Inflammatory macrophage (primary cell): ENCODE measurements at regions not wholly inside any gene's neighbourhood (a gene's known extent, or its start where the extent isn't known, plus 50 kb on each side); places are given as distances from the start of the nearest gene placed in this dataset.

Experiments
- DNase-seq, 2 donors: peaks; one replicate each; pipeline ENCODE4 v3.0.0-alpha.2; 2020 to 2022

DNA sequence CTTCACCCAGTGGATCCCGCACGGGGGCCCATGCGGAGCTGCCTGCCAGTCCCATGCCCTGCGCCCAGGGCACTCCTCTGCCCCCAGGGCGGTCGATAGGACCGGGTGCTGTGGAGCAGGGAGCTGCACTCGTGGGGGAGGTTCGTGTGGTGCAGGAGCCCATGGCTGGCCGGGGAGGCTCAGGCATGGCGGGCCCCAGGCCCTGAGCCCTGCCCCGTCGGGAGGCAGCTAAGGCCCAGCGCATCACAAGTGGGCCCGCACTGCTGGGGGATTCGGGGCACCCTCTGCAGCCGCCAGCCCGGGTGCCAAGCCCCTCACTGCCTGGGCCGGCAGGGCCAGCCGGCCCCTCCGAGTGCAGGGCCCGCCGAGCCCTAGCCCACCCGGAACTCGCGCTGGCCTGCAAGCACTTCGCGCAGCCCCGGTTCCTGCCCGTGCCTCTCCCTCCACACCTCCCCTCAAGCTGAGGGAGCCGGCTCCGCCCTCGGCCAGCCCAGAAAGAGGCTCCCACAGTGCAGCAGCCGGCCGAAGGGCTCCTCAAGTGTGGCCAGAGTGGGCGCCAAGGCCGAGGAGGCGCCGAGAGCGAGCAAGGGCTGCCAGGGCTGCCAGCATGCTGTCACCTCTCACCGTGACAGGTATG lies 221.1 kb upstream of the RORB start:
- no peak for DNase-seq

DNA sequence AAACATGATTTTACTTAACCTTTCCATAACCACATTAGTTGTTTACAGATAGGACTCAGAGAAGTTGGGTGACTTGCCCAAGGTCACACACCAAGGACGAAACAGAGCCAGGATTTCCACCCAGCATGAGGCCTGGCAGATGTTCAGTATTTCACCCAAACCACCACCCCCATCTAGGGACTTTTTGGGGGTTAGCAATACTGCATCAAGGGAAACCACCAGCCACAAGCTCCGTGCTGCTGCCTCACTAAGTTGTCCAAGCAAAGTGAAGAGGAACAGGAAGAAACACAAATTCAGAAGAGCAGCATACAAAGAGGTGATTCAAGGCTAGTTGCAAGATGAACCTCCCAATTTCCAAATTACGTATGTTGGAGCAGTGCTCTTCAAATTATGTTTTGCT lies 219.6 kb upstream of the RORB start:
- no peak for DNase-seq

DNA sequence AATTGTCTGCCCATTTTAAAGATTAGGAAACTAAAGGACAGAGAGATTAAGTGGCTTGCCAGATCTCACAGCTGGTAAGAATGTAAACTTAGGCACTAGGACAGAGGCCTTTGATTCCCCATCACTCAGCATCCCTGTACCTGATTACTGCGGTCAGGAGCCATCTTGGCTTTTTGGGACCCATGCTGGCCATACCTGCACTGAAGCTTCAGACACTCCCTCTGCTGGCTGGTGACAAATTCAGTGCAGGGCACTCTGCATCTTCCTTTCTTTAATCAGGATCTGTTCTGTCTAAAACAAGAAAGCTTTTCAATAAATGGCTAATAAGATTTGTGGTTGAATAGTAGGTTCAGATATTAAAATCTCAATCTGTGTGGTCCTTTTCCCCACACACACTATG lies 215.5 kb upstream of the RORB start:
- no peak for DNase-seq

DNA sequence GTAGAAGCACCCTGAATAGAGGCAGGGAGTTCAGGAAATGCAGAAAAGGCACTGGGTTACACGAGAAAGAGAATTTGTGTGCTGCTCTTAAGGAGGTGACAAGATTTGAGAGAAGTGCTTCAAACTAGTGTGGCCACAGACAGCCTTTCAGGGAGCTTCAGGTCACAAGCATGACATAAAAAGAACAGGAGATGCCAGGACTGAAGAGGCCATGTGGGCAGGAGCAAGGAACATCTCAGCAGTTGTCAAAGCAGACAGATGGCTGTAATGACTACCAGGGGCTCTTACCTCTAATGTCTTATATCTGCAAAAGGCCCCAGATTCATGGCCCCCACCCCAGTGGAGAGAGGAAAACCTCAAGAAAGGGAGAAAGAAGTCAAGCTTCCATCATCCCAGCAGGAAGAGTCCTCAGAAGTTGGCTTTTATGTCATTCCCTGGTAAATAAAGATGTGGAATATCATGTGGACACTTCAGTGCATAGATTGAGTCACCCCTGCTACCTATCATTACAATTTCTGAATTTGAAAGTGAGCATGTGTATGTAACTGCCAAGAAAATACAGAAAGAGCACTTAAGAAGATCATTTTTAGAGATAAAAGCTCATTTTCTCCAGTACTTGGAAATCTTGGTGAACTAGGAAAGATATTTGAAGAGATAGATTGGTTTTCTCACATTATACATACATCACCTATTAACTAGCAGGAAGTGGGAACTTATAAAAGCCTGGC lies 214.4 kb upstream of the RORB start:
- no peak for DNase-seq

DNA sequence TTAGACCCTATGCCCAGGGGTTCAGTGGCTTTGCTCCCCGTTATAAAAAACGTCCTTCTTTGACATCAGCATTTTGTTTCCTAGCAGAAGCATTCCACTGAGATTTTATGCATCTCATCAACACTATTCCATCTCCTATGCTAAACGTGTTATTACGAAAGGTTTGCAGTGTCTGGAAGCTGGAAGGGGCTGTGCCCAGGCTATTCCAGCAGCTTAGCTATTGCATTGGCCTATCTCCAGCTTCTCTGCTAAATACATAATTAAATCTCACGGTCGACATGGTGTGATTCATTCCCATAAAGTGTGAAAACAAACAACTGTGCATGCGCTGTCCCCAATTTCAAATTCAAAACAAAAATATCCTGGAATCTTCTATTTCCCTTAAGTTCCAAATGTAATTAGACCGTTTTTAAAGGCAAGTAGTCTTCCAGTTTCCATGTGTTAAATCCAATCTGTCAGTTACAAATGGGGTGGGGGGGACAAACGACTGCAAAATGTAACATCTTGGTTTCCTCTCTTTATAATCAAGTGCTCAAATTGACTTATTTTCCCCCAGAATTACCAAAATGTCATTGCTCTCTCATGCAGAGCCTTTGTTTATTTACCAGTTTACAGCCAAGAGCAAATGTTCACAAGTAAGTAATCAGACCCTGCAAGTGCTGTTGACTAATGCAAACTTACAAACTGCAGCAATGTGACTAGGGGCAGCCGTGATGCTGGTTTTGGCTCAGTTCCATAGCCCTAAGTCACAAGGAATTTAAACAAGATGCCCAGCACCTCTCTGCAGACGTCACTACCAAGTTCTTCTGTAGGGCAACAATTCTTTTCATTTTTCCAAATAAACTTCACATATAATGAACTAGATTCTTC lies 212.3 kb upstream of the RORB start:
- no peak for DNase-seq

DNA sequence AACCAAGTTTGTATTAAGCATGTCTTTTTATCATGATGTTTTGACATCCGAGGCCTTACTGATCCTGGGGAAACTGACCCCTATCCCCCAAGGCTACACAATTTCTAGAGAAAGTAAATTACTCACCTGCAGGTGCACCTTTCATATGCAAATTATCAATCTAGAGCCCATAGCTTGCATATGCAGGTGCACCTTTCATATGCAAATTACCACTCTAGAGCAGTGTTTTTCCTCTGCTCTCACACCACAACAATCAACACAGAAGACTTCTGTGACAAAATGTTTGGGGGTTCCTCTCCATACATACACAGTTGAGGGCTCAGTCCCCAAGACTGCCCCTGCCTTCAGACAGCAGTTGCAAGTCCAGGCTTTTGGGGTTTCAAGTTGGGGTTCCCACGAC lies 203.7 kb upstream of the RORB start:
- DNase-seq = no peak

DNA sequence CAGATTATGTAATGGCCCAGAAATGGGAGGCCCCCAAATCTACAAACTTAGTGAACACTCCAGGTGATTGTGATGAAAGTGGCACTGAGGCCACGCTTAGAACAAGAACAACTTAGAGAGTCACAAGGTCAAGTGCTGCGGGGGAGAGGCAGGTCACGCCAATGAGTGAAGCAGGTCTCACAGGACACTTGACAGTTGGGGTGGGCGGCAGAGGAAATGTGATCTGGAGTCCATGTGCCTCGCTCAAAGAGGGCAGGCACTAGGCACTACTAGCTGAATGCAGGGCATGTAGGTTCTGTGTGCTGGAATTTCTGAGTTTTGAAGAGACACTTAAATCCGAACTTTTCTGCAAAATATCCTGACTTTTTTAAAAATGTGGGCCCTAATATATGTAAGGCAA lies 193.2 kb upstream of the RORB start:
- no peak for DNase-seq

DNA sequence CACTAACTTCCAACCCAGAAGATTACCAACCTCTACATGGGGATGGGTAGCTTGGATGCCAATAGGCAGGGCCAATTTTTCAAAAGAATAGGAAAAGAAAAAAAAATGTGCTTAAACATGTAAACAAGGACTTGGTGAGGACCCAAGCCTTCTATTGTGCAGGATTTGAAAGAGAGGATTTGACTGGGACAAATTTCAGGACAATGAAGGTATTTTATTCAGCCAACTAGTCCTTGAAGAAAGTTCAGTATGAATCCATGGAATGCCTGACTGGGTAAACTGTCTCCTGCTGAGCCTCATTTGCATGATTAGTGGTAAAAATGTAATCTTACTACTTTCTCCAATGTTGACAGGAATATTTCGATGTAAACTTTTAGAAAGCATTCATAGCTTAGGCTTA lies 192.5 kb upstream of the RORB start:
- no peak for DNase-seq

DNA sequence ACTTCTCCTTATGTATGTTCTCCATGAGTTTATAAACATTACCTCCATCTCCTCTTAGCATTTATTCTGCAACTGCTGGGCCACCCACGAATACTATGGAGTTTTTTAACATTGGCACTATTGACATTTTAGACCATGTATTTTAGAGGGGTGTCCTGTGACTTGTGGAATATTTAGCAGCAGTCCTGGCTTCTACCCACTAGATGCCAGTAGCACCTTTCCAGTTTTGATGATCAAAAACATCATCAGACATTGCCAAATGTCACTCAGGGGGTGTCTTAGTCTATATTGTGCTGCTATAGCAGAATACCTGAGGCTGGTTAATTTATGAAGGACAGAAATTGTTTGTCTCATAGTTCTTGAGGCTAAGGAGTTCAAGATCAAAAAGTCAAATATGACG lies 187.5 kb upstream of the RORB start:
- DNase-seq = no peak

DNA sequence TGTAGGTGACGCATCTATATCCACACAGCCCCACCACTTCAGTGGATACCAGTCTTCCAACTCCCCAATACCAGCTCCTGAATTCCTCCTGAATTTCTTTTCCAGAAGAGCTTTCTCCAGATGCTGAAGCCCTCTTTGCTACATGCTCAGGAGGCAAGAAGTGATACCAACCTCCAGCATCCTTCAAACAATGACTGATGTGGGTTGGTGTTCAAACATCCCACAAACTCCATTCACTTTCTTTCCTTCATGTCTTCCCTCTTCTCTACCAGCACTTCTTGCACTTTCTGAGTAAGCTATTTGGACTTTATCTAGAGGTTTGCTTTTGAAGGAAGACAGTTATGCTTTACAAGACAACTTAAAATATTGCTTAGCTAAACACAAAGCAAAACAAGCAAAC lies 179.9 kb upstream of the RORB start:
- no peak for DNase-seq

DNA sequence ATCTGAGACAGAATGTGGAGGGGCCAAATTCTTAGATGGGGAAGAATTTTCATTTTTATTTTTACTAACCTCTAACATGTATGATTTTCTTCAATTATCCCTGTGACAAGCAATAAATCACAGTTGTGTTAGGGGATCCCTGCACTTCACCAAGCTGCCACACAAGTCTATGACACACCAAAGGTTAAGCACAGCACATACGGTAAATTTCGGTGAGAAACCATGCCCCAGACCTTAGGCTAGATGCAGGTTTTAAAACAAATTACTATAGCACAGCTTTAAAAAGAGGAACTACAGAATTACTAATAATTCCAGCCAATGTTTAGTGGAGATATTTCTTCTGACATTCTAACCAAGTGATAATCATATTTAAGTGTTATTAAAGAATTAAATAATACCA lies 175.7 kb upstream of the RORB start:
- no peak for DNase-seq

DNA sequence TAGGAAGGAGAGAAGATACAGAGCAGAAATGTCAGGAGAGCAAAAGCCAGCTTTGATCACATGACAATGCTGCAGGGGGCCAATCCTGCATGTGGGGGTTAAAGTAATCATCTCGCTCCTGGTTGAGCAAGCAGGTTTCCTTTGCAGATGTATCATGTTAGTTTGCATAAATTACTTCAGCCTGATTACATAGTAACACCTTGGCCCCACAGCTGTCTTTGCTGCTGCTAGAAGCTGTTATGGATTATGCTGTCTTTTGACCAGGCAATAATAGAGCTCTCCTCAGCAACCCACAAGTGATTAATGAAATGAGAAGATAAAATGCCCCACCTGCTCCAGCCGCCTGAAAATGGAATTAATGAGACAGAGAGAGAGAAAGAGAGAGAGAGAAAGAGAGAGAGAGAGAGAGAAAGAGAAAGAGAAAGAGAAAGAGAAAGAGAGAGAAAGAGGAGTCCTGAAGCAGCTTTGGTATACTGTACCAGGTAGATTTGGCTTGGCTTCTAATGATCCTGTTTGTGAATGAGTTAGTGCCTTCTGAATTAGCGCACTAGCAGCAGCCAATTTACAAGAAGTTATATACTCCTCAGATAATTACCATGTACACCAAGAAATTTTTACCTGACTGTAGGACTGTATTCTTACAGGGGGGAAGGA lies 174.3 kb upstream of the RORB start:
- no peak for DNase-seq

DNA sequence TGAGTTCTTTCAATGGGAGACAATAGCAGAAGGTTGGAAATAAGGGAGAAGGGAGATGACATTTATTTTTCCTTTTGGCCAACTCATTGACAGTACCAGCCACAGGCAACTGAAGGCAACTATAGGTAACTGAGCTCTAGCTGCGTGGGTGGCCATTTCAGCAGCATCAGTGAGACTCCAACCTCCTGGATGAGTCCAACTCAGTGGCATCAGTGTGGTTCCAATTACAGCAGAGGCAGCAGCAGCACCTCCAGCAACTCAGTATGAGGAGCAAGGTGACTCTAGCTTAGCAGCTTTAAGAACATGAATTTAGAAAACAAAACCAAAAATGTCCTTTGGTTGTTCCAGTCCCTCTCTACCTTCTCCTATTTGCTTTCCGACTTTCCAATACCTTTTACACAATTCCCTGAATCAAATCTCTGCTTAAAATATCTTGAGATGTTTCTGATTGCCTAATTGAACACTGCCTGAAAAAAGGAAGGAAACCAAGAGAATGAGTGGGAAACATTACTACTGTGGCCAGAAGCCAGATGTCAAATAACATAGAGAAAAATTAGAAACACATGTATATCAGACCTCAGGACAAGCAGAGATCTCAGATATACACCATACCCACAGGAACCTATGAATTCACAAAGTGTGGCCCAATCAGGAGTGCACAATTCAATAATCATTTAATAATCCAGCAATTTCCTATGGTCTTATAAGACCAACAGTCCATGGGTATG lies 166.5 kb upstream of the RORB start:
- peak in 1 of 2 donors; percentile 31 for DNase-seq

DNA sequence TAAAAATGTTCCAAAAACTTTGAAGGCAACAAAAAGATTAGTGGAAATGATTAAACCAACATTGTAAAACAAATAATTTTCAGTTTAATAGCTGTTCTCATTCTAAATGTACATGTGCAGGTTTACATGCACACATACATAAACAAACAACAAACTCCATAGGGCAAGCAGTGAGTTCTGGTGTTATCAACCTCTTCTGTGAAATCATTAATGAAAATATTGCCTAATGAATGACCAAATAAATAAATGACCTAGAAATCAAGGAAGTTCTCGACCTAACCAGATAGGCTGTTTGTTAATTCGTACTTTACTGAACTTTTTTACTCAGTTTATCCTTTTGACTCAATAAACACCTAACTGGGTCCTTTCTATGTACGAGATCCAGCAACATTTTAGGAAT lies 165.5 kb upstream of the RORB start:
- no peak for DNase-seq

DNA sequence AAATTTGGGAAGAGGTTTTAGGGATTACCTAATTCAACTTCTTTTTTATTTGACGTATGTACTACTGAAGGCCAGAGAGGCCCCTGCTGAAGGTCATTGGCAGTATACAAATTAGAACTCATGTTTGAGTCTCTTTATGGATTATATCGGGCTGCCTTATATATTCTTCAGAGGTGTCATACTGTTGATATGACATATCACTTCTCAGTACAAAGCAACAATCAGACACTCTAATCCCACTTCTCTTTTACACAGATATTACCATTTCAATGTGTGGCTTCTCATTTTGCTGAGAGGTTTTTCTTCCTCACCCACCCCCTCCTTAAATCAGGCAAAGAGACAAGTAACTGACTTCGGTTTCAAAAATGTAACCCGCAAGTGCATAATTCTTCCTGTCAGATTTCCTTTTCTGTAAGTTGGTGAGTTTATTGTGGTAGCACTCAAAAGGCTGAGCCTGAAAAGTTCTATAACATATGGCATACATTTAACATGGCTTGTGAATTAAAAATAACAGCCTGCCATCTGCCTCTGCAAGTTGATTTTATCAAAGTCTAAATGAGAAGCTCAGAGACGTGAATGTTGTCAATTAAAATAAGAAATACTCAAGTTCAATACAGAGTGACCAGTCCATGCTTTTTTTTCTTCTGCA lies 163.6 kb upstream of the RORB start:
- DNase-seq = peak; percentile 11 to 15

DNA sequence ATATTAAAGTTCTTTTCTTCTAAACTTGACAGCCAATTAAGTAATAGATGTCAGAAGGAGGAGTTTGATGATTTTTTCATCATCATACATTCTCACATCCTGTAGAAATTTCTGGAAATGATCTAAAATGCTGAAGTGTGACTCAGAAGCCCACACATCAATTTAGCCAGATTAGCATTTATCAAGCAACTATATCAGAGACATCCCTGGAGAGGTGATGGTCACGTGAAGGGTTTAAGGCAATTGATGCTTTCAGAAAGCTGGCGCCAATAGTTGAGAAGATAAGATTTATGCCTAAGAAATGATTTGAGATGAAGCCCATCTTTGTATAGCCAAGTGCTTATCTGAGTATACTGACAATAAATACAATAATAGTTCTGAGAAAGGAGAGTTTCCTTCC lies 162.9 kb upstream of the RORB start:
- no peak for DNase-seq

DNA sequence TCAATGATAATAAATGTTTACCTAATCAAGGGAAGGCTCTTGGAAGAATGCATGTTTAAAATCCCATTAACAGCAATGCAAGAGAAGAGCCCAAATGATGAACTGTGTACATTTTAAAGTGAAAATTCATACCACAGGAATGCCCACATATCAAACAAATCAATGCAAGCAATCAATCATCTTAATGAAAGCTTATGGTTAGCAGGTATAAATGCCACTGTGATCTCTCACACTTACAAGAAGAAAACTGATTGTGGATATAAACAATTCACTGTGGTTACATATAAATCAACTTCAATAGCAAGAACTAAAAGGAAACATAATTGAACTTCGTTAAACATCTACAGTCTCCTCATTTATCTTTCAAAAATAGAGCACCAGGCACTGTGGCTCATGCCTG lies 161.0 kb upstream of the RORB start:
- no peak for DNase-seq

DNA sequence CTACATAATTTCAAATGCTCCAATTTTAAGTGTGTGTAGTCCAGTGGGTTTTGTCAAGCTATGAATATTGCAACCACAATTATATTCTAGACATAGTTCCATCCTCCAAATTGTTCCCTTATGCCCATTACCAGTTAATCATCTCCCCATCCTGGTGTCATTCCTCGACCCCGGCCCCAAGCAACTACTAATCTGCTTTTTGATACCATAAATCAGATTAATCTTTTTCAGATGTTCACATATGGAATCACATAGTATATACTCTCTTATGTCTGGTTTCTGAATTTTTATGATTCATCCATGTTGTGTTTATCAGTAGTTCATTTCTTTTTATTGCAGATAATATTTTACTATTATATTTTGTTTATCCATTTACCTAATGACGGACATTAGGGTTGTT lies 148.4 kb upstream of the RORB start:
- DNase-seq = no peak

DNA sequence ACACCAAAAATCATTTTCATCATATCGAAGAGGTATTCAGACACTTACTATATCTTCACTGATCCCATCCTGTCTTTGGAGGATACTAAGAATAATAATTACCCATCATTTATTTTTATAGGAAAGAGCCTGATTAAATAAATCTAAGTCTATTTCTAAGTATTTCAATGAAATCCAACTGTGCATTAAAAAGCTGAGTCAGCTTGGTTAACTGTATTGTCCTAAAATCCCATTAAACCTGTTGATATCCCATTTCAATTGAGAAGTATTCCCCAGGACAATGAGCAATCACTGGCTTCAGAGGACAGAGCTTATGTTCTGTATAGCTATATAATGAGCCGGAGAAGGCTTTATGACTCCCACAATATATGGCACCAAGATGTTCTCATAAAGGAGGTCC lies 142.0 kb upstream of the RORB start:
- DNase-seq = no peak

DNA sequence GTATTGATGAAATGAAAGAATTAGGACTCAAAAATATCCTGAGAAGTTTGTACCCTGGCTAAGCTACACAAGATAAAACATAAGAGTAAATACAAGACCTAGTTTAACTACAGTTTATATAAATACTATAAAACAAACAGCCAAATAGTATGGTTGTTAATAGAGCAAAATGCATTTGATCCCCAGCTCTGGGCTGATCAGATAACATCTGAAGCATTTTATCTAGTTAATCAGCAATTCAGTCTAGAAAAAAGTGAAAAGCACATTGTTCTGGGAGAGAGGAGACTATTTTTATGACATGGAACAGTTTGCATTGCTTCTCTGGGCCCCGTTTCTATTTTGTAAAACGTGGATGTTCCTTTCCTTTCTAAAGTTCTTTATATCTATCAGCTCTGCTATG lies 139.6 kb upstream of the RORB start:
- DNase-seq = no peak

DNA sequence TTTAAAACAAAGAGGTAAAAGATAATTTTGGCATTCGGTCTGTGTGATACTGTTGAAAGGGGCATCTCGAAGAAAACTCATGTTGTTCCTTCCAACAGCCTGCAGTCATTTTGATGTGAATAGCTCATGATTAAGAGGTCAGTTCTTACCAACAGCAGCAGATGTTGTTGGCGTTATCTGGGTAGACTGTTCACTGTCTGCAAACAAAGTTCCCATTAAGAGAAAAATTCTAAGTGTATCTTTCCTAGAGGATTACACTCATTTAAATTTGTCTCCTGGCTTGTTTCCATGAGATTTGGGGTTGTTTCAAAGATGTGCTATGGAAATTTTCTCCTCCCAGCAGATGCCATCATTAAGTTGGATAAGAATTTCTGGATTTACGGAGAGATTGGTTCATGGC lies 138.2 kb upstream of the RORB start:
- no peak for DNase-seq

DNA sequence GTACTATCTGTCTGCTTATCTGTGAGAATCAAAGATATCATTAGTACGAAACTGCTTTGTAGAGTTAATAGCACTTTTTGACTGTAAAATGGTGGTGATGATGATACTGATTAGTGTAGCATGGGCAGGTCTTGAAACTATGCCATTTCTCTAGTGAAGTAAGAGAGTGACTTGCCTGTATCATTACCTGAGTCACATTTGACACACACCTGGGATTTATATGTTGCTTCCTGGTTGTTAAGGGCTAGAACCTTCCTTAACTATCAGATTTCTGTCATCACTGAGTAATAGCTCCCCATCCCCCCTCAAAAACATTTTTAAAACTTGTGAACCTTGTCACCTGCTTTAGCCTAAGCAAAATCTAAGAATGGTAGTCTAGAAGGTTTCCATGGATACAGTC lies 135.6 kb upstream of the RORB start:
- no peak for DNase-seq
